ENCODE measurements at regions not wholly inside any gene's neighbourhood (a gene's known extent, or its start where the extent isn't known, plus 50 kb on each side); places are given as distances from the start of the nearest gene placed in this dataset.

DNA sequence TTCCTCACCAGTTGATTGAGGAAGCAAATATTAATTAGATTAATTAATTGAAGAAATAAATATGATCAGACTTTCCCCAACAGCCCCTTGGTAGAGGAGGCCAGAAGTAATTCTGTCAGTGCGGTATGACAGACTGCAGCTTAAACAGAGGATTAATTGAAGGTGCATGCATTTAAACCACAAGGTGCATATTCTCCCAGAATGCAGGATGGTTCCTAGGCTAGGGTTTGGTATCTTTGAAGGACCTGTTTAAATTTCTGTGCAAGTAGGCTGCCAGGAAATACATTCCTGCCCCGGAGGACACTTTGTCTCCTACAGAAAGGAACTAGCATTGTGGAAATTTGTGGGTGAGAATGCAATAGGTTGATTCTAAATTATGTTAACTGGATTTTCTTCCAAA lies 50.5 kb upstream of the PALM2AKAP2 start:
- TF ChIP-seq, protein P1, sequence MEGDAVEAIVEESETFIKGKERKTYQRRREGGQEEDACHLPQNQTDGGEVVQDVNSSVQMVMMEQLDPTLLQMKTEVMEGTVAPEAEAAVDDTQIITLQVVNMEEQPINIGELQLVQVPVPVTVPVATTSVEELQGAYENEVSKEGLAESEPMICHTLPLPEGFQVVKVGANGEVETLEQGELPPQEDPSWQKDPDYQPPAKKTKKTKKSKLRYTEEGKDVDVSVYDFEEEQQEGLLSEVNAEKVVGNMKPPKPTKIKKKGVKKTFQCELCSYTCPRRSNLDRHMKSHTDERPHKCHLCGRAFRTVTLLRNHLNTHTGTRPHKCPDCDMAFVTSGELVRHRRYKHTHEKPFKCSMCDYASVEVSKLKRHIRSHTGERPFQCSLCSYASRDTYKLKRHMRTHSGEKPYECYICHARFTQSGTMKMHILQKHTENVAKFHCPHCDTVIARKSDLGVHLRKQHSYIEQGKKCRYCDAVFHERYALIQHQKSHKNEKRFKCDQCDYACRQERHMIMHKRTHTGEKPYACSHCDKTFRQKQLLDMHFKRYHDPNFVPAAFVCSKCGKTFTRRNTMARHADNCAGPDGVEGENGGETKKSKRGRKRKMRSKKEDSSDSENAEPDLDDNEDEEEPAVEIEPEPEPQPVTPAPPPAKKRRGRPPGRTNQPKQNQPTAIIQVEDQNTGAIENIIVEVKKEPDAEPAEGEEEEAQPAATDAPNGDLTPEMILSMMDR (IDR thresholded peaks at IDR 0.05; ENCODE audit: borderline replicate concordance, extremely low read depth, insufficient read depth), result no peak

More for the DNA sequence above, 50.5 kb upstream of the PALM2AKAP2 start:
- no peaks in the 10 kb centered on the region for H3K27me3 ChIP-seq (ENCODE audit: control insufficient read depth, insufficient read depth, low read length)
- H3K4me3 ChIP-seq (ENCODE audit: low read length in 3 of 3), result no peak overlapping the region
- H3K27ac ChIP-seq (ENCODE audit: low read depth in 2 of 2, low read length in 2 of 2), result no peak overlapping the region
- FAIRE-seq, result no peak
- no peak for DNase-seq
- H3K9me3 ChIP-seq (ENCODE audit: control insufficient read depth in 2 of 3, insufficient read depth in 1 of 3, low read length in 3 of 3), result no peaks in the 10 kb centered on the region
- no peak overlapping the region for H3K9ac ChIP-seq (ENCODE audit: low read length in 3 of 3)
- intact Hi-C loops (cut with DNase I), result no loop called here
- no peaks in the 10 kb centered on the region for H3K4me1 ChIP-seq (ENCODE audit: control insufficient read depth in 2 of 3, insufficient read depth in 2 of 3, low read depth in 1 of 3, low read length in 3 of 3)
- H3K36me3 ChIP-seq (ENCODE audit: control insufficient read depth in 2 of 3, insufficient read depth in 3 of 3, low read length in 3 of 3), result no peaks in the 10 kb centered on the region

Measured in kidney (tissue), 13 donors.